GM18499 (cell line): ENCODE measurements at regions not wholly inside any gene's neighbourhood (a gene's known extent, or its start where the extent isn't known, plus 50 kb on each side); places are given as distances from the start of the nearest gene placed in this dataset.
"Not testable (repeated sequence)": the region's sequence is repeated elsewhere in the genome, so short reads cannot be mapped to it uniquely, and the experiment has no call there.

Experiments
- ATAC-seq: cut with Tn5 transposase; IDR thresholded peaks from one replicate; pipeline ENCODE4 v1.9.1; 2021; ENCODE audit warnings: moderate number of reproducible peaks; ENCODE audit not compliant: insufficient read depth, unreplicated experiment

DNA sequence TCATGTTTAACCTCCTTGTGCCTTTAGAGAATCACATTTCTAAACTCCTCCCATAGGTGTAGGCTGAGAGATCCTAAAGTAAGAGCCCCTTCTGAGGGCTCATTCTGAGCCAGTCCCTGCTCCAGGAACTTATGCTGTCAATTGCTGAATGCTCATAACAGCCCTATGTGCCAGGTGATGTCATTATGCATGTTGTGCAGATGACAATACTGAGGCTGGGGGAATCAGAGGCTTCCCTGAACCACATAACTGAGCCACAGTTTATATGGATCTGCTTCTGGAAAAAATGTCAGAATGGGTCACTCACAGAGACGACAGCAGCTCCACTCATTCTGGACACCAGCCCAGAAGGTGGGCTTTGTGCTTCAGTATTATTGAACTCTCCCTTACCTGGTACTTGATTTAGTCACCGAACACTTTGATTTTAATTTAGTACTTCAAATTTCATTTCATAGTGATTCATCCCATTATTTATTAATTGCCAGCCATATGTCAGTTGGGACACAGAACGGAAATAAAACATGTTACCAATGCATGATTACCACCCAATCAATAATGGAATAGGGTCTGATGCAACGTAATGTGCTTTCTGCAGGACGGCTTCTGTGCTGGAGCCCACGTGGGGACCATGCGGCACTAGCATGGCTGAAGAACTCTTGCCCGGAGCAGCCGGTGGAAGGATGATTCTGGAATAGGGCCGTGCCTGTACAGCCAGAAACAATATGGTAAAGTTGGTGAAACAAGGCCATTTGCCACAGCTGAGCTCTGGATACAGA is 406.3 kb downstream of the IRX1 start:
- ATAC-seq = no peak

DNA sequence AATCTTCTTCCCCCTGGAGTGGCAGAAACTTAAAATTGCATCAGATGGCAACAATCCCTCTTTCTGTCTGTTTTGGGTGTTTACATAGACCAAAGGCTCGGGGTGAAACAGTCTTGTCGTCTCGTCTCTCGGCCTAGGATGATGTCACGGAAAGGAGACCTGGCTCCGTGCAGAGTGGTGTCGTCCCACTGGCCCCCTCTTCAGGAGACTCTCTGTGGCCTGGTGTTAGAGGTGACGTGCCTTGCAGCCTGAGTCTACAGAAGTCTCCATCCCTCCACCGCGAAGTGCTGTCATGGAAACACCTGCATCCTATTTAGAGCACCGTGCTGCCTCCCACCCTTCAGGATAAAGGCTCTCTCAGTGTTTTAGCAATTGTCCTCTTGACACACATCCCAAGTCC is 409.7 kb downstream of the IRX1 start:
- ATAC-seq = no peak

DNA sequence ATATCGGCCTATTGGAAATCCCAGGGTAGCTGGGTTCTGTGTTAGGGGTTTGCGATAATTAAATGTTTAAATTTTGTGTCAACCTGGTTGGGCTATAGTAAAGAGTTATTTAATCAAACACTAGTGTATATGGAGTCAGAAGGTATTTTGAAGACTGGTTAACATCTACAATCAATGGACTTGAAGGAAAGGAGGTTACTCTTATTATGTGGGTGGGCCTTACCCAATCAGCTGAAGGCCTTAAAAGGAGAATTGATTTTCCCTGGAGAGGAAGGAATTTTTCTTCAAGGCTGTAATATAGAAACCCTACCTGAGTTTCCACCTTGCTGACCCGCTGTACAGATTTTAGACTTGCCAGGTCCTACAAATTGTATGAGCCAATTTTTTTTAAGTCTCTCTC is 411.4 kb downstream of the IRX1 start:
- ATAC-seq = no peak

DNA sequence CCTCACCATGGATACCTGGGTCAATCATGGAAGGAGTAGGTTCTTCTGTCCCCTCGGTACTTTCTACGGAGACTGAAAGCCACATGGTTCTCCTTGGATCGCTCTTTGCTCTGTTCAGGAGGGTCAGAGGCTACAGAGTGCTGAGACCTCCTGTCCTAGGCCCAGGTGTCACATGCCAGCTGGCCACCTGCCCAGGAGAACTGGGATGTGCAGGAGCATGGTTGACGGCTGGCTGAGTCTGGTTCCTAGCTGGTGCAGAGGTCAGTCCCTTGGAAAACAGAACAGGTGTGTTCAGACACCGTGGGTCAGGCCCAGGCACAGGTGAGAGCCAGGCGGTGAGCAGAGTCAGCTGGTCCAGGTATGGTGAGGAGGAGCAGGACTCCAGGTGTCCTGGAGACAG is 416.3 kb downstream of the IRX1 start:
- ATAC-seq = no peak

DNA sequence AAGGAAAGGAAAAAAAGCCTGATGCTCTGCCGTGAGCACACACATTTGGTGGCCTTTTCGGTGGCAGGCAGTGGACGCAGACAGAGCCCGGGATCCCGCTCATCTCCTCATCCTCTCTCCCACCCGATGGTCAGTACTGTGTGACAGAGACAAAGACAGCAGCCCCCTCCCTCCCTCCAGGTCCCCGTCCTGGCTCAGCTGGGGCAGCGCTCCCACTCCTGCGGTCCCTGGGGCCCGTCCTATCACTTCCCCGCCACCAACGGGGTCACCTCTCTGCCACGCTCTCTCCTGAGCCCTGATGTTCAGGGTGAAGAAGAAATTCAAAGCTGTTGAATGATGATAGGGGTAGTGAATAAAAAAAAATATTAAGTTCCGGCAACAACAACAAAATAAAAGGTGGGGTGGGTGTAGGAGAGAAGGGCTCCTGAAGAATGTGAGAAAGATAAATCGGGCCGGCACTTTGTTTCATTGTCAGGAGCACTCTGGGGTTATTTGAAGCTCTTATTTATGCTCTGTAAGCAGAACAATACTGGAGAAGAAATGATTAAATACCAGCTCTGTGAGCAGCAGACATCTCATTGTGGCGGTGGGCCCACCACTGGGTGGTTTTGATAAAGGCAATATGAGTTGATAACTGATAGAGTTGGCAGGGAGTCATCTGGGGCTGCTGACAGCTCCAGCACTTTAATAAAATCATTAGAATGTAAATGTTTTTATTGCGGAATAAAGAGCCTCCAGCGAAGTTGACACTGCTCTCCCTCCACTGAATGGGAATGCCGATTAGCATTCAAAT is 417.7 kb downstream of the IRX1 start:
- no peak for ATAC-seq

DNA sequence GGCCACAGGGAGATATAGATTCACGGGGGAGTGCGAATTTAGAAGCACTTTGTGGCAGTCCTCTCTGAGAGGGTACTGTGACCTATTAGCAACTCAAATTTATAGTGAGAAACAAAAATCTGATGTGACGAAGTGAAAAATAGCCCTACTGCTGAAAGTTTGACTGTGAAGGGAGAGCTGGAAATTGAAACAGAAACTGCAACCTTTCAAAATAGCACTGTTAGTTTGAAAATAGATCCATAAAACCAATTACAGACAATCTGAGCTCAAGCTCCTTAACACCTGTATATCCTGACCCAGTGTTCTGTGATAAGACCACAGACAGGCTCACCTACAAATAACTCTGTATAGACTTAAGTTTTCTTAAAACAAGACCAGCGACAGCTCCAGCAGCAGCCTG is 420.1 kb downstream of the IRX1 start:
- ATAC-seq = no peak

DNA sequence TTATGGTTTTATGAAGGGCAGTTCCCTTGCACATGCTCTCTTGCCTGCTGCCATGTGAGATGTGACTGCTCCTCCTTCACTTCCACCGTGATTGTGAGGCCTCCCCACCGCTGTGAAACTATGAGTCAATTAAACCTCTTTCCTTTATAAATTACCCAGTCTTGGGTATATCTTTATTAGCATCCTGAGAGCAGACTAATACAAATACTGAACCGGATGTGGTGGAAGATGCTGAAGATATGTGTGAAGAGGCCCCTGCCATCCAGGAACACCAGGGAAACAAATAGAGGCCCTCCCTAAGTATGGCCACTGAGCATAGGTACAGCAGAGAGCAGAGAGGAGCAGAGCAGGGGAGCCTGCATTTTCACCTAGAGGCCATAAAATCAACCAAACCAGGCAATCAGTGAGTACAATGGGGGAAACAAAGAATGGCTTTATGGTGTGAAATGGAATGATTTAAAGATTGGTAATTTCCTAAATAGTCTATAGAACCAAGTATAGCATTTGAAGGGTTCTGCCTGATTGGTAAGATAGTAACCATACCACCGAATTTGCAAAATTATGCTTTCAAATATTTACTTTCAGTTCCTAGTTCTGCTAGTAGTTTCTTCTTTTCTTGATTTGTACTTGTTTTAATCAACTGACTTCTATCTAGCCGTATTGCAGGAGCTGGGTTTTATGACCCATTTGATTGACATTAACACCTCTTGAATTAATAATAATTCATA is 421.6 kb downstream of the IRX1 start:
- ATAC-seq = no peak

DNA sequence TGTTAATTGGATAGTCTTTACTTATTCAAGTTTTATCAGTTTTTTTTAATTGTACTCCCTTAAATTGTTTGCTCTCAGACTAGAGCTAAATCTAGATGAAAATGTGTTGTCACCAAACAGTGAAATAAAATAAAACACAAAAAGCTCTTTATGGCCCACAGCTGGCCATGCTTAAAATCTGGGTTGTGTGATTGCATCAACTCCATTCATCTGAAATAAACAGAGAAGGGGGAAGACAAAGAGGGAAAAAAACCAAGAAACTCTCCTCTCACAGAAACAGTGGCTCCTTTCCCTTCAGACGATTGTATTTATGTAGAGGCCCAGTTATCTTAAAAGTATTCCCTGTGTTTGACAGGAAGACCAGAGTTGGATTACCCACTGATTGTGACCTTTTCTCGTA is 422.4 kb downstream of the IRX1 start:
- ATAC-seq = no peak

DNA sequence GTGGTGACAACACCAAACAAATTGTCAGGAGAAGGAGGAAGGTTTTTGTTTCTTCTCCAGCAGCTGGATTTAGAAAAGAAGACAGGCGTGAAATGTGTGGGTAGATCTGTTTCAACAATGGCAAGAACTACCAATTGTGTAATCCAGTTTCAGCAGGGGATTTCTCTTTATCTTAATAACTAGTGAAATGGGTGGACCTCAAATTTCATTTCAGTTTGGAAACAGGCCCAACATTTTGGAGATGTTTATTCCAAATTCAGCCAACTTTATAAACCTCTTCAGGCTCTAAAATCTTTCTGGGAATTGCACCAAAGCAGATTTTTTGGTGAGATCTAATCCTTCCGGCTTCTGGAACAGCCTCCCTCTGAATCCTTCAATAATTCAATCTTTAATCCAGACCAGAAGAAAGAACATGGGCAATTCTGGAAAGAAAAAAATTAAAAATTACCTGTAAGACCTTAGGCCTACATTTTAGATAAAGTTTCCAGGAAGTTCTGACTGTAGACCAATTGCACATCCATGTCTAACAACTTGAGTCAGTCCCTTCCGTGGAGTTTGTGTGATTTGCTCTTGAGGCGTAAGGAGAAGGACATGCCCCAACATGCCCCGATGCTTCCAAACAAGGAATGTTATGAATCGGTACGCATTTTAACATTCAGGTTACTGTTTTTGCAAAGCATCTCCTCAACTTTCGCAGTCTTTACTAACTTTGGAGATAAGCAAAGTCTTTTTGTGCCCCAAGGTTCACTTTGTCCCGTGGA is 423.6 kb downstream of the IRX1 start:
- ATAC-seq = no peak

DNA sequence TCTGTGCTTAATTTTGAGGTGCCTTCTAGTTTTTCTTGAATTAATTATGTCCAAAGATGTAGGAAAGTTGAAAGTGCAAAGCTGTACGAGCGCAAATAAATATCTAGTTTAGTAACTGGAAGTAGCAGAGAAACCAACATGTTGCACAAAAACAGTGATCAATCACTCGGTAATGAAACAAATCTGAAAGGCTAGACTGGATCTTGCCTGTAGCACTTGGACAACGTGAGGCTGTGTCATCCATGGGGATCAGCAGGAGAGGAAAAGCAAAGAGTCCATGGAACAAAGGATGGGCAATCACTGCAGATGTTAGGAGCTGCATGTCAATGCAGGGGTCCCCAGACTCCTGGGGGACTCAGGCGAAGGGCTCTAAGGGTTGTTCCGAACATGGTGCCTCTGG is 424.2 kb downstream of the IRX1 start:
- ATAC-seq = no peak

DNA sequence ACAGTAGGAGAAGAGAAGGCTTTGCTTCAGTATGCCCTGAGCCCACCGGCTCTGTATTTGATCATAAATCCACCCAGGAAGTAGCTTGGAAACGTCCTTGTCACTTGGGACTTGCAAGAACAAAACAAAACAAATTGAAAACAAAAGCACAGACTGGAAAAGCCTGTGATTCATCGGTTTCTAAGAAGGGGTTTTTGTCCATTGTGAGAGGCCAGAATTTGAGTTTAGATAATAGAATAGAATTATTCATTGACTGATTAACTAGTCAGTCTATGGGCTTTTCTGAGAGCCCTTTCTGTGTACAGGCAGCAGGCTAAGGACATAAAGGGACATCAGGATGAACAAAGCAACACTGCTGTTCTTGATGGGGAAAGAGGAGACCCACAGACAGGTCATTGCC is 424.8 kb downstream of the IRX1 start:
- no peak for ATAC-seq

DNA sequence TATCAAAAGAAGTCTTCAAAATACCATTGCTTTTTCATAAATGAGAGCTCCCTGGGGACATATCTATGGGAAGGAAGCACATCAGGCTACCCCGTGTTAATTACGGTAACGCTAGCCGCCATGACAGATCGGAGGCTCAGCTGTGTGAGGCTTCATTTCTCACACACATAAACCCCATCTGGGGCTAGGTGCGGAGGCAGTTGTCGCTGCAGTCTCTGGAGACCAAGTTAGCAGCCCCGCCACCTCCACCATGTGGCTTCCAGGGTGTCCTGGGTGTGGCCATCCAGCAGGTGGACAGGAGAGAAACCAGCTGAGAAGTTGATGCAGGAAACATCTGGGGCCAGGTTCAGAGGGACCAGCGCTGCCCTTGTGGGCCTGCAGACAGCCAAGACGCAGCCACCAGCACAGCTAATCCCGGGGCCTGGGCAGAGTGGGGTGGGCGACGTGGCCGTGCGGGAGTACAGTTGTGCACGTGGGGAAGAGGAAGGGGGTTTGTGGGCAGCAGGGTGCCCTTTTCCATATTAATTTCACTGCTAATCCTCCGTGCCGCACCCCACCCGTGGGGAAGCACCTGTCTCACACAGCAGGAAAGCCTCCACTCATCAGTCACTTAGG is 426.5 kb downstream of the IRX1 start:
- ATAC-seq = no peak

DNA sequence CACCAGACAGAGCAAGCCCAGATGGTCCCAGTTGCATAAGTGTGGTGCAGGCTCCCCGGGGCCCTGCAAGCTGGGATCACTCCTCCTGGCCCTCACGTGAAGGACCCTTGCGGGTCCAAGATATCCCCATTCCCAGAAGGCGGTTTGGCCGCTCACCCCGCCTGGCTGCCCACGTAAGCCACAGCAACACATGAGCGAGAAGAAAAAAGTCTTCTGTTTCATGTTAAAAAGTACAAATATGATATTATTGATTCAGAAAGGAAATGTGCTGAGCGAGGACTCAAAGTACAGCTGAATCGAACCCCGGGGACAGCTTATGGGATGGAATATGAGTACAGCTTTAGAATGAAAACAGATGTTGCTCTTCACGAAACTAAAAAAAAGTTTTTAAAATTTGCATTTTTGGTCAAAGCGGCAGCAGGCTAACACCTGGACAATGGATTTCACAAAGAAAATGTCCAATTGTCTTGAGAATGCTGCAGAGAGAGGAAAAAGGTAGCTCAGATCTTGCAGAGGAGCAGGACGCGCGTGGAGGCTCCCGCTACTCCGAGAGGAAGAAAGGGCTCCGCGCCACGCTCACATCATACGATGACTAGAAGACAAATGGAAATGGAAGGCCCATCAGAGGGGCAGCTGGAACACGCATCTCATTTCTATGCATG is 427.6 kb downstream of the IRX1 start:
- ATAC-seq = no peak

DNA sequence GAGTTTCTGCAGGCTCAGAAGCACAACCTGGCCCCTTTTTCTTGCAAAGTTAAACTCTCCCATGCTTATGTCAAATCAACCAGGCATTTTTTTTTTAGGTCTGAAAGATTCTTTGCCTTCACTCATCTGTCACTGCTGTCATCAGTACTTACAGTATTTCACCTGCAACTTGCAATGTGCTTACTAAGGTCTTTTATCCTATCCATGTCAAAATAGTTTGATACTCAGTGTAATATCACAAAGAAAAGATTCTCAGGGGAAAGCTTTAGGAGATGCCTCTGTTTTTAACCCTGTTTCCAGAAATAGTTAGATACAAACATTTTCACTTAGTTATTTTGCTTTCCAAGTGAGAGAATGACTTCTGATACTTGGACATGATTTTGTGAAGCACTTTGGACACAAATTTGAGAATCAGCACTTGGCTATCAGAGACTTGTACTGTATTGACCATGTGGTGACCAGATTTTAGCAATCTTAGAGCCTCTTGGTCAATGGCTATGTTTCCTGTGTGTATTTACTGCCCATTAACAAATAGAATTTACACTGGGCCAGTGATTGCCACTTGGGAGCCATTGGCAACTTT is 428.2 kb downstream of the IRX1 start:
- ATAC-seq = no peak

DNA sequence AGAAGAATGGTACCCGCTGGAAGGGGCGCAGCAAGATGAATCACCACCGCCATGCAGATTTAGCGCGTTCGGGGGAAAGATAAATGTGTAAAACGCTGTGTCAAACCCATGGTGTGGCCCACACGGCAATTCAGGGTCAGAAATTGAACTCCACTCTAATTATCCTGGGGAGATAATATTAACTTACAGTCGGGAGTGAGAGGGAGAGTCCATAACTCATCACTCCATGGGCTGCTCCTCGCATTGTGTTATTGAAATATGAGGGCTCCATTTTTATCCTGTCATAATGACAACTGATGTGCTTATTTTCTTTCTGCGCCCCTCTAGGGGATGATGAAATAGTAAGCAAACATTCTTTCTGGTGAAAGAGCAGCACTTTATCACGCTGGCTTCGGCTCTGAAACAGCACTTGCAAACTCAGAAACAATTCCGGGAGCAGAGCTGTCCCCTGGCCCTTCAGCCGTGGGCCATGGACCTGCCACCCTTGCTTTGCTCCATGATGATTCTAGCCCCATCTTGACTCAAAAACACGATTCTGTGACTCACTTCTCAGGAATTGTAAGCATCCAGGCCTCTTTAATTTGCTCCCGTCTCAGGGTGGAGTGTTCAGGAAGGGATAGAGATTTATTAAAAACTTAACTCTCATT is 431.6 kb downstream of the IRX1 start:
- no peak for ATAC-seq

DNA sequence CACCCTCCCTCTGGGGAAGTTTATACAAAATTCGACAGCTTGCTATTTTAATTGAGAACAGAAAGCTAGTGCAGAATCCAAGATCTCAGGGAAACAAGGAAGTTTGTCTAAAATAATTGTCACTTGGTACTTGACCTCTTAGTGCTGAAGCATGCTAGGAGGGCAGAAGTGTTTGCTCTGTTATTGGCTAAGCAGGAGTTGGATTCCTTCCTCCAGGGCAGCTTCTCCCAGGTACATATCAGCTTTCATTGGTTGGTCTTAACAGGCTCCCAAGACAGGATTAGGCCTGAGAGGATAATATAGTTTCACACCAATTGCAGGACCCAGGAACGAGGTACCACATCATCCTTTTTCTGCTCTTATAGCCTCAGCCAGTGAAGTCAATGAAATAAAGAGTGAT is 432.8 kb downstream of the IRX1 start:
- no peak for ATAC-seq

DNA sequence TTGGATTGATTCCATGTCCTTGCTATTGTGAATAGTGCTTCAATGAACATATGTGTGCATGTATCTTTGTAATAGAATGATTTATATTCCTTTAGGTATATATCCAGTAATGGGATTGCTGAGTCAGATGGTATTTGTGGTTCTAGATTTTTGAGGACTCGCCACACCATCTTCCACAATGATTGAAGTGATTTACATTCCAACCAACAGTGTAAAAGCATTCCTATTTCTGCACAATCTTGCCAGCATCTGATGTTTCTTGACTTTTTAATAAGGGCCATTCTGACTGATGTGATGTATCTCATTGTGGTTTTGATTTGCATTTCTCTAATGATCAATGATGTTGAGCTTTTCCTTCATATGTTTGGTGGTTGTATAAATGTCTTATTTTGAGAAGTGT is 437.9 kb downstream of the IRX1 start:
- ATAC-seq = not testable (repeated sequence)

DNA sequence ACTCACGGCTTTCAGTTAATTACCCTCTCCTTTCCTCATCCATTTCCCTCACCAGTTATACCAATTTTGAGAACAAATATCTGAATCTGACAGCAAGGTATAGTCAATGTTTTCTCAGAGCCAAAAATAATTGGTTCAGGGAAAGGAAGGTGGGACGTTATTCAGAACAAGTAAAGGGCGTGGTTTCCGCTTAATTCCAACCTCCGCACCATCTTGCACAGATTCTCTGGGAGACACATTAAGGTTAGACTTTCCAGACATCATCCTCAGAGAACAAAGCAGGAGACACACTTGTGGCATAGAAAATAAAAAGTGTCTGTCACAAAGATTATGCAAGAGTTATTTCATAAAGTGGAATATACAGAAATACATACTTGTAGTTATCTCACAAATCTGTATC is 441.2 kb downstream of the IRX1 start:
- ATAC-seq = no peak

DNA sequence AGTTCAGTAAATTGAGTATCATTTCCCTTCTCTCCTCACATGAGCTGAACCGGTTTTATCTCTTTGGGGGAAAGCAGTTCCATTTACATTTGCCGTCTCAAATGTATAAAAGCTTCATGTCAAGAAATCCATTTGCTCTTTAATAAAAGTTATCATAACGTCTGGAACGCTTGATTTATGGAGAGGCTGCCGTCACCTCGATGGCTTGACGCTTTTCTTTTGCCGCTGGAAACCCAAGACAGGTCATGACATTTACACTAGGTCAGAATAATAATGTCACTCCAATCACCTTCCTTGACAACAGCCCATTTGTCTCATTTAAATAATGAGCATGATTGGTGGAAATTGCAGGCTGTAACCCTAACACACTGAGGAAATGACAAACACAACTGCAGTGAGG is 443.4 kb downstream of the IRX1 start:
- ATAC-seq = no peak
